K562 (cell line): ENCODE measurements at regions not wholly inside any gene's neighbourhood (a gene's known extent, or its start where the extent isn't known, plus 50 kb on each side); places are given as distances from the start of the nearest gene placed in this dataset.

ENCODE experiments used
- ATAC-seq: fragments of 200-7000 bp; cut with Tn5 transposase; 3 replicates; pipeline ENCODE4 v1.9.1; 2020; ENCODE audit warnings: moderate library complexity
- BruUV-seq: library from RNA; stranded (reverse); fragments of 400-500 nt; replicated peaks from 2 replicates; lab custom pipeline; 2021; lab: Mats Ljungman, UMichigan
- CTCF ChIA-PET: fragments of 300-600 bp; formaldehyde crosslinking; extraction: SDS; loops from one replicate; lab custom pipeline; 2021; ENCODE audit warnings: low intra/inter-chr PET ratio; lab: Yijun Ruan, JAX
- POLR2A ChIA-PET: fragments of 300-600, 350-650 bp; sonication (Branson Sonifier 250); formaldehyde crosslinking; extraction: SDS; loops from one replicate; lab custom pipeline; 2021; ENCODE audit warnings: antibody characterized with exemption, inconsistent platforms; lab: Yijun Ruan, JAX
- DNase-seq, 4 experiments: peaks; one replicate each; pipeline versions ENCODE4 v3.0.0 to v3.0.0-alpha.2; 2011 to 2018; ENCODE audit warnings: low spot score in 3 of 4, mixed read lengths in 3 of 4; ENCODE audit errors: extremely low read depth in 1 of 4
- FAIRE-seq: peaks from 2 replicates; lab custom pipeline; 2011; peaks lifted over from hg19 to GRCh38; lab: Jason Lieb, UNC
- H2AFZ ChIP-seq: 2 replicates; pipeline ENCODE4 v1.6.0; 2011; ENCODE audit warnings: low read depth, low read length, control low read depth, inconsistent platforms
- H3K27ac ChIP-seq: fragments of 200-600 bp; 3 replicates; pipeline ENCODE4 v1.8.0; 2011; ENCODE audit warnings: low read depth, mild to moderate bottlenecking, control low read depth, inconsistent platforms, low read length, moderate library complexity, mixed read lengths; ENCODE audit errors: extremely low read depth
- H3K27me3 ChIP-seq, 2 experiments: fragments of 300-600 bp in 1 of 2; 2 replicates in 1 of 2; 3 replicates in 1 of 2; pipeline versions ENCODE4 v1.6.0 to v1.8.0; 2011; ENCODE audit warnings: inconsistent platforms in 2 of 2, low read length in 2 of 2, mild to moderate bottlenecking in 1 of 2, mixed read lengths in 1 of 2, moderate library complexity in 1 of 2; ENCODE audit not compliant: control insufficient read depth in 2 of 2, insufficient read depth in 2 of 2
- H3K36me3 ChIP-seq: fragments of 300-600 bp; 3 replicates; pipeline ENCODE4 v1.8.0; 2011; ENCODE audit warnings: mild to moderate bottlenecking, low read length, inconsistent platforms; ENCODE audit not compliant: control insufficient read depth, insufficient read depth
- H3K4me1 ChIP-seq, 2 experiments: fragments of 200-600 bp in 1 of 2; replicated peaks in 1 of 2; 2 replicates in 1 of 2; 3 replicates in 1 of 2; pipeline versions ENCODE4 v1.5.1 to v1.8.0; 2011; ENCODE audit warnings: inconsistent platforms in 2 of 2, low read length in 2 of 2, mild to moderate bottlenecking in 1 of 2, mixed read lengths in 1 of 2, moderate library complexity in 1 of 2; ENCODE audit not compliant: control insufficient read depth in 2 of 2, insufficient read depth in 2 of 2
- H3K4me2 ChIP-seq: 2 replicates; pipeline ENCODE4 v1.6.1; 2011; ENCODE audit warnings: low read length, control low read depth, inconsistent platforms, mixed read lengths; ENCODE audit not compliant: insufficient read depth
- H3K4me3 ChIP-seq: fragments of 200-600 bp; sonication (generic), shearing (Covaris generic); 2 replicates; pipeline ENCODE4 v1.5.1; 2016; ENCODE audit warnings: control low read depth, inconsistent platforms
- H3K79me2 ChIP-seq: fragments of 200-600 bp; 3 replicates; pipeline ENCODE4 v1.8.0; 2011; ENCODE audit warnings: low read length, inconsistent platforms; ENCODE audit not compliant: control insufficient read depth, insufficient read depth
- H3K9ac ChIP-seq, 2 experiments: 2 replicates each; pipeline versions ENCODE4 v1.6.0 to v1.6.1; 2011; ENCODE audit warnings: low read depth in 2 of 2, low read length in 2 of 2, control low read depth in 1 of 2, inconsistent platforms in 1 of 2, mild to moderate bottlenecking in 1 of 2, mixed read lengths in 1 of 2; ENCODE audit not compliant: insufficient read depth in 1 of 2
- H3K9me1 ChIP-seq: one replicate; pipeline ENCODE4 v1.6.0; 2011; ENCODE audit warnings: inconsistent platforms, mild to moderate bottlenecking, low read length, moderate library complexity; ENCODE audit not compliant: control insufficient read depth, insufficient read depth
- H3K9me3 ChIP-seq: replicated peaks from 2 replicates; pipeline ENCODE4 v1.5.1; 2011; ENCODE audit warnings: low read depth, low read length, inconsistent platforms; ENCODE audit not compliant: control insufficient read depth, insufficient read depth
- H4K20me1 ChIP-seq: replicated peaks from 2 replicates; pipeline ENCODE4 v1.6.1; 2011; ENCODE audit warnings: low read length, inconsistent platforms, mixed read lengths; ENCODE audit not compliant: control insufficient read depth, insufficient read depth
- CAMTA2 ChIP-seq: fragments of 250-450 bp; sonication (Bioruptor Pico); conservative IDR thresholded peaks from 2 replicates; pipeline ENCODE4 v1.5.1; 2022
- CBX8 ChIP-seq: fragments of 200-600 bp; sonication (generic); IDR thresholded peaks from 2 replicates; pipeline ENCODE4 v1.6.1; 2012; ENCODE audit warnings: borderline replicate concordance, mixed run types, low read depth, mild to moderate bottlenecking, moderate library complexity, mixed read lengths, low read length, control low read depth, inconsistent platforms; ENCODE audit not compliant: poor library complexity, severe bottlenecking; ENCODE audit errors: extremely low read depth
- DDX20 ChIP-seq: fragments of 450-650 bp; IDR thresholded peaks from 2 replicates; pipeline ENCODE4 v1.6.1; 2016; ENCODE audit warnings: missing genetic modification characterization, low read depth, mild to moderate bottlenecking, missing compliant biosample characterization, moderate library complexity
- ID3 ChIP-seq, 2 experiments: fragments of 250-450 bp in 1 of 2; fragments of 450-650 bp in 1 of 2; sonication (Bioruptor Pico) in 1 of 2; IDR thresholded peaks; 2 replicates each; pipeline versions ENCODE4 v1.6.1 to v1.8.0; 2016 to 2021; ENCODE audit warnings: mild to moderate bottlenecking in 2 of 2, moderate library complexity in 2 of 2, missing compliant biosample characterization in 1 of 2, missing genetic modification characterization in 1 of 2
- NCOA6 ChIP-seq: fragments of 450-650 bp; IDR thresholded peaks from 2 replicates; pipeline ENCODE4 v1.6.1; 2017; ENCODE audit warnings: mild to moderate bottlenecking
- SAFB ChIP-seq: fragments of 200-400 bp; formaldehyde crosslinking; IDR thresholded peaks from 2 replicates; pipeline ENCODE4 v1.6.1; 2017; ENCODE audit warnings: low read depth, low read length, borderline replicate concordance
- TCF7 ChIP-seq: sonication (generic); IDR thresholded peaks from 2 replicates; pipeline ENCODE4 v1.6.1; 2016; ENCODE audit warnings: antibody characterized with exemption, borderline replicate concordance
- ZNF12 ChIP-seq: sonication (generic); formaldehyde crosslinking; IDR thresholded peaks from 2 replicates; pipeline ENCODE4 v1.4.0; 2020; ENCODE audit warnings: mild to moderate bottlenecking, missing genetic modification reagents
- ZNF586 ChIP-seq: fragments of 450-650 bp; formaldehyde crosslinking; conservative IDR thresholded peaks from 2 replicates; pipeline ENCODE4 v1.4.0; 2020; ENCODE audit warnings: mild to moderate bottlenecking, moderate library complexity
- WGBS: fragments of 100-300 bp; shearing (Covaris generic); methylation state at CpG from one replicate; pipeline ENCODE4 v1.1.6; 2016; ENCODE audit warnings: low coverage, mixed read lengths; ENCODE audit not compliant: insufficient coverage; ENCODE audit errors: missing lambda C conversion rate; 5-methylcytosine and 5-hydroxymethylcytosine counted together
- in situ Hi-C: fragments of 300-500 bp; cut with MboI; formaldehyde crosslinking; loops from 4 replicates; pipeline ENCODE4 v1.15.0; 2018; ENCODE audit warnings: inconsistent platforms, mixed read lengths
- intact Hi-C: fragments of 100-400 bp; cut with micrococcal nuclease; formaldehyde crosslinking; loops from 2 replicates; pipeline ENCODE4 v1.14.2; 2022
- TF ChIP-seq, protein P1 (sequence below): fragments of 200-800 bp; sonication (Bioruptor generic); IDR thresholded peaks from 2 replicates; pipeline ENCODE4 v1.6.1; 2017; ENCODE audit warnings: missing genetic modification characterization, missing compliant biosample characterization

DNA sequence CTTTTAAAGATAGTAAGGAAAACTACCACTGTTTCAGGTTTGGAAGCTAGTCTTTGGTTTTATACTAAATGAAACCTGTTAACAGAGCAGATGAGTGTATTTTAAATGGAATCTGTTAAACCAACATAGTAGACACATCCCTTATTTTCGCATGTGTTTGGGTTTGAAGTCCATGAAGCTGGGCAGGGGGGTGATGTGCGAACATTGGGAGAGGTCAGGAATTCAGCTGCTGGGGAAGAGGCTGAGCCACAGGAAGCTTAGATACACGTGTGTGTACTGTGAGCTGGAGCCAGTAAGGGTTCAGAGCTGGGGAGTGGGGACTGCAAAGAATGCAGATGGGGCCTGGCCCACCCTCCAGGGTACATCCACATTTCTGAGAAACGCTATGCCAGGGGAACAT lies 176.9 kb downstream of the VAPA start:
- Histone ChIP-seq H3K79me2 (no peaks in the 10 kb centered on the region), H3K27ac (no peak overlapping the region), H3K4me3 (no peak overlapping the region), H3K4me2 (no peak overlapping the region), H3K27me3 (peaks cover 21 to 46% of the 10 kb centered on the region in 2 experiments; a peak in 4 of 5 replicates), H3K9ac (no peak overlapping the region), H3K9me1 (no peaks in the 10 kb centered on the region), H3K4me1 (no peaks in the 10 kb centered on the region), H2AFZ (no peak overlapping the region), H4K20me1 (no peaks in the 10 kb centered on the region), H3K9me3 (no peaks in the 10 kb centered on the region), H3K36me3 (no peaks in the 10 kb centered on the region)
- ATAC-seq (no peak), FAIRE-seq (no peak), DNase-seq (no peak)
- ChIA-PET POLR2A (interaction anchor here (0.5 kb wide), 1 partner anchor 1782 kb away, joined by 3 read pairs; no protein-coding TSS in a partner anchor), CTCF (no interaction called here)
- no TSS peak for BruUV-seq
- WGBS: 3% methylated on average over 4 of the region's 4 CpGs
- intact Hi-C loops: no loop called here
- no peak for TF ChIP-seq CBX8
- TF ChIP-seq ID3 (CRISPR knock-in tag; IDR thresholded peaks at IDR 0.05): no peak
- no peak for TF ChIP-seq ID3 (tag; IDR thresholded peaks at IDR 0.05)
- TF ChIP-seq CAMTA2 (CRISPR knock-in tag): no peak
- no peak for TF ChIP-seq TCF7
- in situ Hi-C loops: no loop called here

DNA sequence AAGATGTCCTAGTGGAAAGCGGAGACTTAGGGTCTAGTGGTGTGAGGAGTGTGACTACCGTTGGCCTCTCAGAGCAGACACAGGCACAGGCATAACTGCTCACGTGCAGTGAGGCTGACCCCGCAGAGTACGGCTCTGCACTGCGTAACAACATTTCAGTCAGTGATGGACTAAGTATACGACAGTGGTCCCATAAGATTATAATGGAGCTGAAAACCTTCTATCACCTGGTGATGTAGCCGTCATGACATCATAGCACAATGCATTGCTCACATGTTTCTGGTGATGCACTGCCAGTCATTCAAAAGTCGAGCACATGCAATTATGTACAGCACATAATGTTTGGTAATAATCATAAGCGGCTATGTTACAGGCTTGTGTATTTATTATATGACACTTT lies 179.6 kb downstream of the VAPA start:
- no peaks in the 10 kb centered on the region for H4K20me1 ChIP-seq
- in situ Hi-C loops: no loop called here
- no peak for ATAC-seq
- FAIRE-seq: no peak
- no peaks in the 10 kb centered on the region for H3K4me1 ChIP-seq
- intact Hi-C loops: no loop called here
- no peak for DNase-seq
- H3K27ac ChIP-seq: no peak overlapping the region
- no peaks in the 10 kb centered on the region for H3K36me3 ChIP-seq
- no TSS peak for BruUV-seq
- H3K79me2 ChIP-seq: no peaks in the 10 kb centered on the region
- ChIA-PET CTCF (no interaction called here), POLR2A (interaction anchor here (0.6 kb wide), 1 partner anchor 281 kb away, joined by 3 read pairs; no protein-coding TSS in a partner anchor)
- H3K9me3 ChIP-seq: no peaks in the 10 kb centered on the region
- no peak overlapping the region for H3K4me3 ChIP-seq
- WGBS: under 1% methylated on average over 10 of the region's 10 CpGs
- no peaks in the 10 kb centered on the region for H3K9me1 ChIP-seq
- no peak overlapping the region for H3K9ac ChIP-seq
- no peak overlapping the region for H2AFZ ChIP-seq
- H3K27me3 ChIP-seq: peaks cover 22 to 34% of the 10 kb centered on the region in 2 experiments; a peak in 4 of 5 replicates
- no peak overlapping the region for H3K4me2 ChIP-seq
- no peak for TF ChIP-seq ZNF586 (CRISPR knock-in tag)
- TF ChIP-seq, protein P1, sequence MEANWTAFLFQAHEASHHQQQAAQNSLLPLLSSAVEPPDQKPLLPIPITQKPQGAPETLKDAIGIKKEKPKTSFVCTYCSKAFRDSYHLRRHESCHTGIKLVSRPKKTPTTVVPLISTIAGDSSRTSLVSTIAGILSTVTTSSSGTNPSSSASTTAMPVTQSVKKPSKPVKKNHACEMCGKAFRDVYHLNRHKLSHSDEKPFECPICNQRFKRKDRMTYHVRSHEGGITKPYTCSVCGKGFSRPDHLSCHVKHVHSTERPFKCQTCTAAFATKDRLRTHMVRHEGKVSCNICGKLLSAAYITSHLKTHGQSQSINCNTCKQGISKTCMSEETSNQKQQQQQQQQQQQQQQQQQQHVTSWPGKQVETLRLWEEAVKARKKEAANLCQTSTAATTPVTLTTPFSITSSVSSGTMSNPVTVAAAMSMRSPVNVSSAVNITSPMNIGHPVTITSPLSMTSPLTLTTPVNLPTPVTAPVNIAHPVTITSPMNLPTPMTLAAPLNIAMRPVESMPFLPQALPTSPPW (CRISPR knock-in tag): no peak
- TF ChIP-seq DDX20 (tag): no peak
- TF ChIP-seq ZNF12 (CRISPR knock-in tag): no peak
- no peak for TF ChIP-seq NCOA6
- TF ChIP-seq SAFB: no peak
